ENCODE measurements at regions not wholly inside any gene's neighbourhood (a gene's known extent, or its start where the extent isn't known, plus 50 kb on each side); places are given as distances from the start of the nearest gene placed in this dataset.

- TF ChIP-seq CTCF (conservative IDR thresholded peaks at IDR 0.05; ENCODE audit: low read length) (no peak), EZH2phosphoT487 (IDR thresholded peaks at IDR 0.05; ENCODE audit: borderline replicate concordance) (no peak)
Measured at GRCh38 chr12:78790148-78790547, 74.4 kb upstream of the SYT1 start.

Data from Loucy (cell line).